Subcutaneous abdominal adipose tissue (tissue), 5 donors: ENCODE measurements at regions not wholly inside any gene's neighbourhood (a gene's known extent, or its start where the extent isn't known, plus 50 kb on each side); places are given as distances from the start of the nearest gene placed in this dataset.

ENCODE experiments used
- H3K27ac ChIP-seq: one replicate; pipeline ENCODE4 v1.7.0; 2013; ENCODE audit warnings: low read depth, mild to moderate bottlenecking, inconsistent platforms, low read length, moderate library complexity
- H3K27me3 ChIP-seq, 5 donors: one replicate each; pipeline ENCODE4 v1.7.0; 2013; ENCODE audit warnings: low read length in 5 of 5, inconsistent platforms in 1 of 5; ENCODE audit not compliant: control insufficient read depth in 5 of 5, insufficient read depth in 4 of 5
- H3K36me3 ChIP-seq, 5 donors: one replicate each; pipeline ENCODE4 v1.7.0; 2013; ENCODE audit warnings: low read length in 5 of 5; ENCODE audit not compliant: control insufficient read depth in 5 of 5, insufficient read depth in 5 of 5
- H3K4me1 ChIP-seq, 5 donors: one replicate each; pipeline ENCODE4 v1.7.0; 2013; ENCODE audit warnings: low read length in 5 of 5, mild to moderate bottlenecking in 3 of 5, moderate library complexity in 1 of 5; ENCODE audit not compliant: control insufficient read depth in 5 of 5, insufficient read depth in 5 of 5
- H3K4me3 ChIP-seq, 5 donors: one replicate each; pipeline ENCODE4 v1.7.0; 2013; ENCODE audit warnings: low read length in 5 of 5, low read depth in 1 of 5
- H3K9ac ChIP-seq, 5 donors: one replicate each; pipeline ENCODE4 v1.7.0; 2013; ENCODE audit warnings: low read length in 5 of 5, mild to moderate bottlenecking in 4 of 5, moderate library complexity in 3 of 5
- H3K9me3 ChIP-seq, 5 donors: one replicate each; pipeline ENCODE4 v1.7.0; 2013; ENCODE audit warnings: low read length in 5 of 5; ENCODE audit not compliant: control insufficient read depth in 5 of 5
- donor health status: healthy.
- donor health status: healthy.
- donor health status: healthy.
- donor health status: healthy.
- donor health status: healthy.

DNA sequence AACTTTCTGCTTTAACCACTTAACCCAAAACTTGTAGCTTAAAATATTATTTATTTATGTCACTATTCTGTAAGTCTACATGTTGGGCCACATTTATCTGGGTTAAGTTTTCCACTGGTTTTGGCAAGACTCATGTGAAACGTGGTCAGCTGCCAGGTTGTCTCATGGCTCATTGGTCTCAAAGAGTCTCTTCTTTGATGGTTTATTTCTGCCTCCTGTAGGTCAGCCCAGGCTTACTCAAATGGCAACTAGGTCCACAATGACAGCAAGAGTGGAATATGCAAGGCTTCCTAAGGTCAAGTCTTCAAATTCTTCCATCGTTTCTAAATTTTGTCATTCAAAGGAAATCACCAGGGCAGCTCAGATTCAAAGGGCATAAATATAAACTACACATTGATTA, 828.7 kb downstream of the PCDH7 start:
- H3K27ac ChIP-seq, result no peak overlapping the region
- H3K9ac ChIP-seq, result no peak overlapping the region
- H3K4me1 ChIP-seq, result no peaks in the 10 kb centered on the region
- no peaks in the 10 kb centered on the region for H3K36me3 ChIP-seq
- H3K9me3 ChIP-seq, result no peaks in the 10 kb centered on the region
- no peaks in the 10 kb centered on the region for H3K27me3 ChIP-seq
- H3K4me3 ChIP-seq, result no peak overlapping the region

DNA sequence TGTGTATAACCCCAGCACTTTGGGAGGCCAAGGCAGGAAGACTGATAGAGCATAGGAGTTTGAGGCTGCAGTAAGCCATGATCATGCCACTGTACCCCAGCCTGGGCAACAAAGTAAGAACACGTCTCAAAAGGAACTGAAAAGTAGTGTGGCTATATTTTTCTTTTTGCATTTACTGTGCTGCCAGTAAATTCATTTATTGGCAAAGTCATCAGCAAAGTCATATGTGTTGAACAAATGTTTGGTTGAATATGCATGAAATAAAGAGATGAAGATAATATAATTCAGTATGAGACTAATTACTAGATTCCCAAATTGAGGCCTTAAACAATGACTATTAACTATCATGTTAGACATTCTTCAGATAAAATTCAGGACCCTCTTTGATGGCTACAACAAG, 829.1 kb downstream of the PCDH7 start:
- Histone ChIP-seq H3K27me3 (no peaks in the 10 kb centered on the region), H3K9ac (no peak overlapping the region), H3K4me1 (no peaks in the 10 kb centered on the region), H3K36me3 (no peaks in the 10 kb centered on the region), H3K9me3 (no peaks in the 10 kb centered on the region), H3K27ac (no peak overlapping the region), H3K4me3 (no peak overlapping the region)

DNA sequence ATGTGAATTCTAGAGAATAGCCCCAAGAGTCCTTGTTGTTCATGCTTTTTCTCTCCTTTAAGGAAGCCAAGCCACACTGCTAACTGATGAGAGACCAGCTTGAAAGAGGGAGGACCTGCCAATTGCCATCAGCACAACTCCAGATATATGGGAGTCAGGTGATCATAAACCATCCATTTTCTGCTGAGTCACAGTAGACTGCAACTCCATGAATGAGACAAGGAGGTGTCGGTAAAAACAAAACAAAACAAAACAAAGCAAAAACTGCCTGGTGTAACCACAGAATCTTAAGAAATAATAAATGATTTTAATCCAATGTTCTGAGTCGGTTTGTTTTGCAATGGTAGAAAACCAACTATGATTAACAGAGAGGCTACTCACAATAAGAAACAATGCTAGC, 837.3 kb downstream of the PCDH7 start:
- no peak overlapping the region for H3K4me3 ChIP-seq
- no peak overlapping the region for H3K9ac ChIP-seq
- no peaks in the 10 kb centered on the region for H3K27me3 ChIP-seq
- H3K4me1 ChIP-seq, result no peaks in the 10 kb centered on the region
- H3K36me3 ChIP-seq, result no peaks in the 10 kb centered on the region
- no peak overlapping the region for H3K27ac ChIP-seq
- no peaks in the 10 kb centered on the region for H3K9me3 ChIP-seq

DNA sequence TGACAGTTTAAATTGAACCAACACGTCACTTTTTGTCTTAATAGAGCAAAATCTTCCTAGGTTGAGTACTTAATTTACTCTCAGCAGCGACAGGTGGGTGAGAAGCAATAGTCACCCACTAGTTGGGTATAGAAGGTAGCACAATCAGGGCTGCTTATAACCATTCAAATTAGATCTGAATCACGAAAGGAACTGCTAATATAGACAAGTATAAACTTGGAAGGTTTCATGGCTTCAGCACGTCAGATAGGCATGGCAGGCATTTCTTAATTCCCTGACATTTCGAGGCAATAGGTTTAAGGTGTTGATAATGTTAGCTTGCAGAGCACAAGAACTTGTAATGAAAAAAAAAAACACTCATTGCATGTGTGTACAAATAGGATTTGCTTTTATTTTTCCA, 853.4 kb downstream of the PCDH7 start:
- Histone ChIP-seq H3K4me1 (no peaks in the 10 kb centered on the region), H3K9me3 (no peaks in the 10 kb centered on the region), H3K27me3 (no peaks in the 10 kb centered on the region), H3K4me3 (no peak overlapping the region), H3K27ac (no peak overlapping the region), H3K36me3 (no peaks in the 10 kb centered on the region), H3K9ac (no peak overlapping the region)

DNA sequence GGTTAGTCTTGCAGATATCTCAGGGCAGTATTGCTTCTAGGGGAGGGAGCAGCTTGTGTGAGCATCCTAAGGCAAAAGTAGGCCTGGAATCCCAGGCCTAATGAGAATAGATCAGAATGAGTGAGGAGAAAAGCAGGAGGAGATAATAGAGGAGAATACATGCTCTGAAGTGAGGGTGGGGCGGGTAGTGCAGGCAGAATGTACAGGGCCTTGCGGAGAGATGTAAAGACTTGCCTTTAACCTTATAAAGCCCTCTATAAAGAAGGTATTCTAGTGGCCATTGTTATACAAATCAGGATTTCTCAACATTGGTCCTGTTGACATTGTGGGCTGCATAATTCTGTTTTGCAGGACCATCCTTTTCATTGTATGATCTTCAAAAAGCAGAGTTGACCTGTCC, 855.3 kb downstream of the PCDH7 start:
- Histone ChIP-seq H3K27ac (no peak overlapping the region), H3K9me3 (no peaks in the 10 kb centered on the region), H3K27me3 (no peaks in the 10 kb centered on the region), H3K4me1 (no peaks in the 10 kb centered on the region), H3K36me3 (no peaks in the 10 kb centered on the region), H3K4me3 (no peak overlapping the region), H3K9ac (no peak overlapping the region)

DNA sequence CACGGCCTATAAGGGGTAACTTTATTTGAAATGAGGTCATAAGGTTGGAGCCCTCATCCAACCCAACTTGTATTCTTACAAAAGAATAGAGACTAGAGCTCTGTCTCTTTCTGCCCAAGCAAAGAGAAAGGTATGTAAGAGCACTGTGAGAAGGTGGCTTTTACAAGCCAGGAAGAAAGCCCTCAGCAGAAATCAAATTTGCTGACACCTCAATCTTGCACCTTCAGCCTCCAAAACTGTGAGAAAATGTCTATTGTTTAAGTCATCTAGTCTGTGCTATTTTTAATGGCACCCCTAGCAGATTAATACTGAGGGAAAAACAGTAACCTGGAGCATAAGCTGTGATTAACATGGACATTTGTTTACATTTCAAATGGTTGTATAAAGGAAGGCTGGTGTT, 860.7 kb downstream of the PCDH7 start:
- H3K4me3 ChIP-seq, result no peak overlapping the region
- H3K36me3 ChIP-seq, result no peaks in the 10 kb centered on the region
- H3K9ac ChIP-seq, result no peak overlapping the region
- no peak overlapping the region for H3K27ac ChIP-seq
- no peaks in the 10 kb centered on the region for H3K27me3 ChIP-seq
- no peaks in the 10 kb centered on the region for H3K9me3 ChIP-seq
- no peaks in the 10 kb centered on the region for H3K4me1 ChIP-seq

DNA sequence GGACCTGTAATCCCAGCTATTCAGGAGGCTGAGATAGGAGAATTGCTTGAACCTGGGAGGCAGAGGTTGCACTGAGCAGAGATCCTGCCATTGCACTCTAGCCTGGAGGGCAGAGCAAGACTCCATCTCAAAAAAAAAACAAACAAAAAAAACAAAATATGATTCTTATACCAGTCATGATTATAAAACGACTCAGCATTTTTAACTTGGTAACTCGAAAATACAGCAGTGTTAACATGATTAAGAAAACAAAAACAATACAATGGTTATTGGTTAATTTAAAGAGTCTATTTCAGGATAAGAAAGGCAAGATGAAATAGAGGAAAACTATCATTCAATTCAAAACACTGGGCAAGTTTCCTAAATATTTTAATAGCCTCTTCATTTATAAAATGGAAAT, 865.3 kb downstream of the PCDH7 start:
- Histone ChIP-seq H3K27me3 (no peaks in the 10 kb centered on the region), H3K9me3 (no peaks in the 10 kb centered on the region), H3K4me3 (no peak overlapping the region), H3K27ac (no peak overlapping the region), H3K9ac (no peak overlapping the region), H3K36me3 (no peaks in the 10 kb centered on the region), H3K4me1 (no peaks in the 10 kb centered on the region)

DNA sequence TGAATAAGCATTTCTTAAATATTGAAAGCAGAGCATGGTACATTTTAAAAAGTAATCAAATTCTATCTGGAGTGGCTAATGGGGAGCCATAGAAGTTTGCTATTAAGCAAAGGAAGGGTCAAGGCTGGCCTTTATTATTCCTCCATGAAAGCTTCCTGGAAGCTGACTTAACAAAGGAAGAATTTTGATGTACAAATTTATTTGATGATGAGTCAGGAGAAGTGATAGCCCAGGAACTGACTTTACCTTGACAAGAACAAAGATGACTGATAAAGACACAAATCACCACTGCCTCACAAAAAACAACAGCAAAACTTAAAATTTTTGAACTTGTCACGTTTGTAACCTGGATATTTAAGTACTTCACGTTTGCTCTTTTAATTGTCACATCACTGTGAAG, 872.1 kb downstream of the PCDH7 start:
- no peaks in the 10 kb centered on the region for H3K9me3 ChIP-seq
- H3K27ac ChIP-seq, result no peak overlapping the region
- H3K4me3 ChIP-seq, result no peak overlapping the region
- H3K9ac ChIP-seq, result no peak overlapping the region
- no peaks in the 10 kb centered on the region for H3K36me3 ChIP-seq
- no peaks in the 10 kb centered on the region for H3K4me1 ChIP-seq
- H3K27me3 ChIP-seq, result no peaks in the 10 kb centered on the region

DNA sequence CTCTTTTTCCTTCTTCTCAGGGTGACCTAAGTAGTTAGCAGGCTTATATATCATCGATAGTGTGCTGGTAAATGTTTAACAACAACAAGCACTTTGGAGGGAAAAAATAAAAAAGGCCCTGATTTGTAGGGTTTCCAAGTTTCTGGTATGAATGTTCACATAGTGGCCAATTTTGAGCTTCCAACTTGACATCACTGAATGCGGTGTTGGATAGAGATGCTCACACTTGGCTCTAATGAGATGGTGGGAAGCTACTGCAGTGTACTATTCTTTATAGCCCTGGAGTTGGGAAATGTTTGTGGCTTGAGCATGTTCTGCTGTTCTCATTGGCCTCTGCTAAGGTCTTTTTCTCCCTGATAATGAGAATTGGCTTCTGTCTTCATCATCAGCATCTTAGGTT, 875.3 kb downstream of the PCDH7 start:
- Histone ChIP-seq H3K27ac (no peak overlapping the region), H3K36me3 (no peaks in the 10 kb centered on the region), H3K27me3 (no peaks in the 10 kb centered on the region), H3K9me3 (no peaks in the 10 kb centered on the region), H3K9ac (no peak overlapping the region), H3K4me1 (no peaks in the 10 kb centered on the region), H3K4me3 (no peak overlapping the region)

DNA sequence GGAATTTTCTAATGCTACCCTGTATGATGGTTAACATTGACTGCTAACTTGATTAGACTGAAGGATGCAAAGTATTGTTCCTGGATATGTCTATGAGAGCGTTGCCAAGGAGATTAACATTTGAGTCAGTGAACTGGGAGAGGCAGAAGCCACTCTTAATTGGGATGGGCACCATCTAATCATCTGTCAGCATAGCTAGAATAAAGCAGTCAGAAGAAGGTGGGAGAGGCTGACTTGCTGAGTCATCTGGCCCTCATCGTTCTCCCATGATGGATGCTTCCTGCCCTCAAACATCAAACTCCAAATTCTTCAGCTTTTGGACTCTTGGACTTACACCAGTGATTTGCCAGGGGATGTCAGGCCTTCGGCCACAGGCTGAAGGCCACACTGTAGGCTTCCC, 878.5 kb downstream of the PCDH7 start:
- no peak overlapping the region for H3K9ac ChIP-seq

DNA sequence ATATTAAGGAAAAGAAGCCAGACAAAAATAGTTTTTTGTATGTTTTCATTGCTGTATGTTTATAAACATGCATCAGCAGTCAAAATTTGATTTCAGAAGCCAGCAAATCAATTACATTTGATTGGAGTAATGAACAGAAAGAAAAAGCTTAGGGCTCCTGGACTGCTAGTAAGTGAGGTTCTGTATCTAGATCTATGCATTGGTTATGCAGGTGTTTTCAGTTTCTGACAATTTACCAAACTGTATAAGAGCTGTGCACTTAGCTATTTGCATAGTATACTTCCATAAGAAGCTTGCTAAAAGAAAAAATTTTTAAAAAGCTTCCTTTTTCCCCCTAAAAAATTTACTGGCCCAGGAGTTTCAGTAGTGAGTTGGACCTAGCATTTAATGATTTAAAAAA, 881.6 kb downstream of the PCDH7 start:
- H3K36me3 ChIP-seq, result no peaks in the 10 kb centered on the region
- H3K9me3 ChIP-seq, result no peaks in the 10 kb centered on the region
- no peak overlapping the region for H3K4me3 ChIP-seq
- H3K9ac ChIP-seq, result no peak overlapping the region
- H3K27ac ChIP-seq, result no peak overlapping the region
- no peaks in the 10 kb centered on the region for H3K4me1 ChIP-seq
- H3K27me3 ChIP-seq, result no peaks in the 10 kb centered on the region

More for the DNA sequence above, 878.5 kb downstream of the PCDH7 start:
- H3K9me3 ChIP-seq, result no peaks in the 10 kb centered on the region
- H3K27ac ChIP-seq, result no peak overlapping the region
- no peaks in the 10 kb centered on the region for H3K4me1 ChIP-seq
- no peaks in the 10 kb centered on the region for H3K27me3 ChIP-seq
- H3K4me3 ChIP-seq, result no peak overlapping the region
- H3K36me3 ChIP-seq, result no peaks in the 10 kb centered on the region
